OCI-LY3 (cell line): ENCODE measurements at regions not wholly inside any gene's neighbourhood (a gene's known extent, or its start where the extent isn't known, plus 50 kb on each side); places are given as distances from the start of the nearest gene placed in this dataset.
"Not testable (repeated sequence)": the region's sequence is repeated elsewhere in the genome, so short reads cannot be mapped to it uniquely, and the experiment has no call there.

Experiments used
- H2AFZ ChIP-seq: fragments of 200-600, 300-600 bp; shearing (Covaris generic); 2 replicates; pipeline ENCODE4 v1.6.0; 2014; ENCODE audit warnings: antibody characterized with exemption, low read depth, low read length
- H3K27ac ChIP-seq: fragments of 200-600, 300-600 bp; sonication (generic); 2 replicates; pipeline ENCODE4 v1.5.1; 2014; ENCODE audit warnings: mild to moderate bottlenecking, low read length, moderate library complexity, mixed read lengths
- H3K27me3 ChIP-seq: fragments of 200-600, 300-600 bp; sonication (generic); 2 replicates; pipeline ENCODE4 v1.6.1; 2014; ENCODE audit warnings: low read depth, low read length, mixed read lengths
- H3K36me3 ChIP-seq: fragments of 200-600, 300-600 bp; sonication (generic); replicated peaks from 2 replicates; pipeline ENCODE3; 2014; ENCODE audit warnings: low read depth, low read length, mixed read lengths
- H3K4me1 ChIP-seq: fragments of 300-600, 200-600 bp; sonication (generic); 2 replicates; pipeline ENCODE4 v1.6.1; 2014; ENCODE audit warnings: low read length, mixed read lengths
- H3K4me2 ChIP-seq: fragments of 200-600, 300-600 bp; sonication (generic); 2 replicates; pipeline ENCODE4 v1.6.1; 2014; ENCODE audit warnings: low read length, mixed read lengths
- H3K4me3 ChIP-seq: fragments of 300-600, 200-600 bp; sonication (generic); 2 replicates; pipeline ENCODE4 v1.5.1; 2014; ENCODE audit warnings: antibody characterized with exemption, mild to moderate bottlenecking, low read length, moderate library complexity
- H3K79me2 ChIP-seq: fragments of 300-600, 200-600 bp; shearing (Covaris generic); 2 replicates; pipeline ENCODE4 v1.6.1; 2014; ENCODE audit warnings: mild to moderate bottlenecking, low read length, mixed read lengths
- H3K9ac ChIP-seq: fragments of 300-600, 200-600 bp; shearing (Covaris generic); 2 replicates; pipeline ENCODE4 v1.6.0; 2014; ENCODE audit warnings: mild to moderate bottlenecking, low read length, moderate library complexity
- H3K9me3 ChIP-seq: fragments of 200-600, 300-600 bp; shearing (Covaris generic); 2 replicates; pipeline ENCODE4 v1.6.1; 2014; ENCODE audit warnings: low read length, mixed read lengths; ENCODE audit not compliant: insufficient read depth
- H4K20me1 ChIP-seq: fragments of 200-600, 300-600 bp; sonication (generic); 2 replicates; pipeline ENCODE4 v1.6.1; 2016; ENCODE audit warnings: low read length, mixed read lengths; ENCODE audit not compliant: insufficient read depth
- EZH2phosphoT487 ChIP-seq: fragments of 200-600 bp; shearing (Covaris generic); IDR thresholded peaks from 2 replicates; pipeline ENCODE4 v1.6.1; 2018; ENCODE audit warnings: antibody characterized with exemption, mixed run types, low read depth
- TF ChIP-seq, protein P1 (sequence below): fragments of 200-600, 300-600 bp; sonication (generic); IDR thresholded peaks from 2 replicates; pipeline ENCODE4 v1.5.1; 2014; ENCODE audit warnings: antibody characterized with exemption, low read length, low read depth

DNA sequence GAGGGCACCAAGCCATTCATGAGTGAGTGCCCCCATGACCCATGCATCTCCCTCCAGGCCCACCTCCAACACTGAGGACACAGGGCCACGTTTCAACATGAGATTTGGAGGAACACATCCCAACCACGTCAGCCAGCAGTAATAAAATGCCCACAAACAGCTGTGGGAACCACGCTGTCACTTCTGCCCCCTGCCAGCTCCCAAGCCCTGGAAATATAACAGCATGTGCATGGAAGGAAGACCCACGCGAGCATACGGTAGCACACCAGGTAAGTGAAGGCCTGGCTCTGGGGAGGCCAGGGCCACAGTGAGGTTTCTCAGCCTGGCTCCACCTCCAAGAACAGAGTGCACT is 168.9 kb upstream of the PFKP start:
- no peak overlapping the region for H3K9ac ChIP-seq
- H3K4me2 ChIP-seq: no peak overlapping the region
- H3K9me3 ChIP-seq: no peaks in the 10 kb centered on the region
- no peak overlapping the region for H3K4me3 ChIP-seq
- TF ChIP-seq, protein P1, sequence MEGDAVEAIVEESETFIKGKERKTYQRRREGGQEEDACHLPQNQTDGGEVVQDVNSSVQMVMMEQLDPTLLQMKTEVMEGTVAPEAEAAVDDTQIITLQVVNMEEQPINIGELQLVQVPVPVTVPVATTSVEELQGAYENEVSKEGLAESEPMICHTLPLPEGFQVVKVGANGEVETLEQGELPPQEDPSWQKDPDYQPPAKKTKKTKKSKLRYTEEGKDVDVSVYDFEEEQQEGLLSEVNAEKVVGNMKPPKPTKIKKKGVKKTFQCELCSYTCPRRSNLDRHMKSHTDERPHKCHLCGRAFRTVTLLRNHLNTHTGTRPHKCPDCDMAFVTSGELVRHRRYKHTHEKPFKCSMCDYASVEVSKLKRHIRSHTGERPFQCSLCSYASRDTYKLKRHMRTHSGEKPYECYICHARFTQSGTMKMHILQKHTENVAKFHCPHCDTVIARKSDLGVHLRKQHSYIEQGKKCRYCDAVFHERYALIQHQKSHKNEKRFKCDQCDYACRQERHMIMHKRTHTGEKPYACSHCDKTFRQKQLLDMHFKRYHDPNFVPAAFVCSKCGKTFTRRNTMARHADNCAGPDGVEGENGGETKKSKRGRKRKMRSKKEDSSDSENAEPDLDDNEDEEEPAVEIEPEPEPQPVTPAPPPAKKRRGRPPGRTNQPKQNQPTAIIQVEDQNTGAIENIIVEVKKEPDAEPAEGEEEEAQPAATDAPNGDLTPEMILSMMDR: no peak
- no peak for TF ChIP-seq EZH2phosphoT487
- no peaks in the 10 kb centered on the region for H4K20me1 ChIP-seq
- no peaks in the 10 kb centered on the region for H3K4me1 ChIP-seq
- no peak overlapping the region for H3K27ac ChIP-seq
- H3K79me2 ChIP-seq: no peaks in the 10 kb centered on the region
- H2AFZ ChIP-seq: no peak overlapping the region
- H3K36me3 ChIP-seq: no peaks in the 10 kb centered on the region
- H3K27me3 ChIP-seq: 0 out of 2 replicates have a peak, but pooled peaks cover 6% of the 10 kb centered on the region

DNA sequence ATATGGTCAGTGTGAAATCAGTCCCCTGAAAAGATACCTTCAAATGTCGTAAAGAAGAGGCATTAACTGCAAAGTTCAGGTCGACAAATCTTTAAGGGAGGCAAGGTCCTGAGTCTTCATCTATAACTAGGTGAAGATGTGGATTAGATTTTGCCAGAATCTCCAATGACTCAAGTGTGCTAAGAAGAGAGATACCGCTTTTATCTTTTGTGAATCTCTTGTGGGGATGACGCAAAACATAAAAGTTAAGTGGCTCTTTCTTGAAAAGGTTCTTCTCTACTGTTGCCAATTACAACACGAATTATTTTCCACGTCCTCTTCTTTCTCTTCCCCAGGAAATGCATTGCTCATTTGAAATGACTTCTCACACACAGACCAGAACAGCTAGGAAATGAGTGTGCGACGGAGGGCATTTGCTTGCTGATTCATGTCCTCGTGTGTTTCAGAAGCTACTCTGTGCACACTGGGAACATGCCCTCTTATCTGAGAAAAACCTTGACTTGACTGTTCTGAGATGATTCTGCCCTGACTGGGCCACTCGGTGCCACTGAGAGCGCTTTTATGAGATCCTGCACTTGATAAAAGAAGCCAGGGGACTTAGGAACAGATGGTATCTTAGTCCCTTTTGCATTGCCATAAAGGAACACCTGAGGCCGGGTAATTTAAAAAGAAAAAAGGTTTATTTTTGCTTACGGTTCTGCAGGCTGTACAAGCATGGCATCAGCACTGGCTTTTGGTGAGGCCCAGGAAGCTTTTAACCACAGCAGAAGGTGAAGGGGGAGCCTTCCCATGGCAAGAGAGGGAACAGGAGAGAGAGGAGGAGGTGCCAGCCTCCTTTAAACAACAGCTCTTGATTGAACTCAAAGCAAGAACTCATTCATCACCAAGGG is 169.5 kb upstream of the PFKP start:
- Histone ChIP-seq H3K27me3 (0 out of 2 replicates have a peak, but pooled peaks cover 6% of the 10 kb centered on the region), H4K20me1 (no peaks in the 10 kb centered on the region), H2AFZ (no peak overlapping the region), H3K4me3 (no peak overlapping the region), H3K4me1 (no peaks in the 10 kb centered on the region), H3K79me2 (no peaks in the 10 kb centered on the region), H3K36me3 (no peaks in the 10 kb centered on the region), H3K9me3 (no peaks in the 10 kb centered on the region), H3K27ac (no peak overlapping the region), H3K4me2 (no peak overlapping the region), H3K9ac (no peak overlapping the region)
- no peak for TF ChIP-seq EZH2phosphoT487
- TF ChIP-seq, protein P1: no peak

DNA sequence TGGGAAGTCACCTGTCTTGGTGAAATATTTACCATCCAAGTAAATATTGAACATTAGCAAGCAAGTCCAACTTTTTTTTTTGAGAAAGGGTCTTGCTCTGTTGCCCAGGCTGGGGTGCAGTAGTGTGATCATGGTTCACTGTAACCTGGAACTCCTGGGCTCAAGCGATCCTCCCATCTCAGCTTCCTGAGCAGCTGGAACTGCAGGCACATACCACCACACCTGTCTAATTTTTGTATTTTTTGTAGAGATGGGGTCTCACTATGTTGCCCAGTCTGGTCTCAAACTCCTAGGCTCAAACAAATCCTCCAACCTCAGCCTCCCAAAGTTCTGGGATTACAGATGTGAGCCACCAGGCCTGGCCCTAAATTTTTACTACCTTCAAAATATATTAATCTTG is 171.0 kb upstream of the PFKP start:
- not testable (repeated sequence) for H3K9me3 ChIP-seq, H3K4me3 ChIP-seq, H3K79me2 ChIP-seq, H3K4me1 ChIP-seq, H3K9ac ChIP-seq, H4K20me1 ChIP-seq, H3K27me3 ChIP-seq, H3K36me3 ChIP-seq, H2AFZ ChIP-seq, H3K27ac ChIP-seq, H3K4me2 ChIP-seq

DNA sequence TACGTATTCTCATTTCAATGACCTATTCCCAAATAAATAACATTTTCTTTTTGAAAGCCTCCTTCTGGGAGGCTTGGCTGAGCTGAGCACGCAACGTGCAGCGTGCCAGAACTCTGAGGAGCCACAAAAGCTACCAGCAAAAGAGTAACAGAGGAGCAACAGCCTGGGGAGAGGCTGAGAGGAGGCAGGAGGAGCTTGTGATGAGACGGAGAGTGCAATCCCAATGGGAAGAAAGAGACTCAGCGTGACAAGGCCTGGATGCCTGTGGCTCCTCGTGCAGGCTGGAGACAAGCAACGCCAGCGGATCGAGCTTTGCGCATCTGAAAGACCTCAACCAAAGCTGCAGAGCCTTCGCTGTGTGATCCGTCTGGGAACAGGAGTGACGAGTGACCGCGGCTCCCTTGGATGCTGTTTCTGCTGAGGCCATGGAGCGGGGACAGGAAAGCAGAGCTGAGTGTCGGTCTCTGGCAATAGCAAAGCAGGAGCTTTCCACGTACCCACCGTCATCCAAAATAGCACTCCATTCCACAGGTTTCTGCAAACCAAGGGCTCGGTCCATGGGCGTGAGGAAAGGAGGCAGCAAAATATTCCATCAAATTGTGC is 171.7 kb upstream of the PFKP start:
- TF ChIP-seq EZH2phosphoT487: no peak
- TF ChIP-seq, protein P1: no peak
- H3K27me3 ChIP-seq: no peaks in the 10 kb centered on the region
- H3K4me1 ChIP-seq: no peaks in the 10 kb centered on the region
- no peaks in the 10 kb centered on the region for H3K79me2 ChIP-seq
- H3K27ac ChIP-seq: no peak overlapping the region
- no peak overlapping the region for H3K9ac ChIP-seq
- H3K4me3 ChIP-seq: no peak overlapping the region
- no peaks in the 10 kb centered on the region for H4K20me1 ChIP-seq
- no peak overlapping the region for H3K4me2 ChIP-seq
- no peaks in the 10 kb centered on the region for H3K9me3 ChIP-seq
- no peaks in the 10 kb centered on the region for H3K36me3 ChIP-seq
- H2AFZ ChIP-seq: no peak overlapping the region
